KMS-11 (cell line): ENCODE measurements at regions not wholly inside any gene's neighbourhood (a gene's known extent, or its start where the extent isn't known, plus 50 kb on each side); places are given as distances from the start of the nearest gene placed in this dataset.

Experiments
- H2AFZ ChIP-seq: fragments of 200-600 bp; sonication (generic); 2 replicates; pipeline ENCODE4 v1.6.1; 2016; ENCODE audit warnings: antibody characterized with exemption, mixed run types, low read depth
- H3K27ac ChIP-seq: fragments of 200-600 bp; sonication (generic); 2 replicates; pipeline ENCODE4 v1.6.1; 2016; ENCODE audit warnings: mild to moderate bottlenecking, mixed run types
- H3K27me3 ChIP-seq: fragments of 200-600 bp; sonication (generic); 2 replicates; pipeline ENCODE4 v1.6.1; 2017; ENCODE audit warnings: mild to moderate bottlenecking, low read depth, mixed run types, moderate library complexity; ENCODE audit not compliant: insufficient read depth
- H3K36me3 ChIP-seq: fragments of 200-600 bp; sonication (generic); 2 replicates; pipeline ENCODE4 v1.6.1; 2017; ENCODE audit warnings: mild to moderate bottlenecking, mixed run types; ENCODE audit not compliant: insufficient read depth
- H3K4me1 ChIP-seq: fragments of 200-600 bp; sonication (generic); 2 replicates; pipeline ENCODE4 v1.6.1; 2016; ENCODE audit warnings: mild to moderate bottlenecking, low read depth, mixed run types; ENCODE audit not compliant: poor library complexity, severe bottlenecking
- H3K4me2 ChIP-seq: fragments of 200-600 bp; sonication (generic); 2 replicates; pipeline ENCODE4 v1.7.0; 2016; ENCODE audit warnings: mild to moderate bottlenecking, mixed run types
- H3K4me3 ChIP-seq: fragments of 200-600 bp; sonication (generic); IDR thresholded peaks from 2 replicates; pipeline ENCODE4 v1.6.1; 2017; ENCODE audit warnings: low read depth, low read length, mixed read lengths; ENCODE audit not compliant: insufficient read depth
- H3K79me2 ChIP-seq: fragments of 200-600 bp; sonication (generic); 2 replicates; pipeline ENCODE4 v1.6.1; 2016; ENCODE audit warnings: low read depth, mixed run types; ENCODE audit not compliant: insufficient read depth
- H3K9ac ChIP-seq: fragments of 200-600 bp; sonication (generic); 2 replicates; pipeline ENCODE4 v1.6.1; 2016; ENCODE audit warnings: mild to moderate bottlenecking, mixed run types
- H4K20me1 ChIP-seq: fragments of 200-600 bp; sonication (generic); 2 replicates; pipeline ENCODE4 v1.6.1; 2016; ENCODE audit warnings: mild to moderate bottlenecking, mixed run types; ENCODE audit not compliant: insufficient read depth
- TF ChIP-seq, protein P1 (sequence below): fragments of 200-600 bp; sonication (generic); conservative IDR thresholded peaks from 2 replicates; pipeline ENCODE4 v1.6.1; 2017; ENCODE audit warnings: low read depth, mild to moderate bottlenecking, antibody characterized with exemption, low read length, moderate library complexity, mixed read lengths

DNA sequence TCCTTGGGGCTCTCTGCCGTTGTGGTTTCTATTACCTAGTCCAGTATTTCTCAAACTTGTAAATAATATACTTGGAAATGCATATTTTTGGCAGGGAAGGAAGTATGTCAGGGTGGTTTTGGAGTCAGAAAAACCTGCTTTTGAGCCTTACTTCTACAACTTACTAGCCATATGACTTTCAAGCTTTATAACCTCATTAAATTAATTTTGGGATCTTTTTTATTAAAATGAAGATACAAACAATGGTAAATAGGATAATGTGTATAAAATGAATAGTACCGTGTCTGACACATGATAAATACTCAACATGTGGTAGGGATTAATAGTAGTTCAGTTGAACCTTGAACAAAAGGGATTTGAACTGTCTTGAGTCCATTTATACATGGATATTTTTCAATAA, 406.3 kb downstream of the ATP23 start:
- no peaks in the 10 kb centered on the region for H3K79me2 ChIP-seq
- TF ChIP-seq, protein P1, sequence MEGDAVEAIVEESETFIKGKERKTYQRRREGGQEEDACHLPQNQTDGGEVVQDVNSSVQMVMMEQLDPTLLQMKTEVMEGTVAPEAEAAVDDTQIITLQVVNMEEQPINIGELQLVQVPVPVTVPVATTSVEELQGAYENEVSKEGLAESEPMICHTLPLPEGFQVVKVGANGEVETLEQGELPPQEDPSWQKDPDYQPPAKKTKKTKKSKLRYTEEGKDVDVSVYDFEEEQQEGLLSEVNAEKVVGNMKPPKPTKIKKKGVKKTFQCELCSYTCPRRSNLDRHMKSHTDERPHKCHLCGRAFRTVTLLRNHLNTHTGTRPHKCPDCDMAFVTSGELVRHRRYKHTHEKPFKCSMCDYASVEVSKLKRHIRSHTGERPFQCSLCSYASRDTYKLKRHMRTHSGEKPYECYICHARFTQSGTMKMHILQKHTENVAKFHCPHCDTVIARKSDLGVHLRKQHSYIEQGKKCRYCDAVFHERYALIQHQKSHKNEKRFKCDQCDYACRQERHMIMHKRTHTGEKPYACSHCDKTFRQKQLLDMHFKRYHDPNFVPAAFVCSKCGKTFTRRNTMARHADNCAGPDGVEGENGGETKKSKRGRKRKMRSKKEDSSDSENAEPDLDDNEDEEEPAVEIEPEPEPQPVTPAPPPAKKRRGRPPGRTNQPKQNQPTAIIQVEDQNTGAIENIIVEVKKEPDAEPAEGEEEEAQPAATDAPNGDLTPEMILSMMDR, result no peak
- no peak overlapping the region for H3K9ac ChIP-seq
- H3K4me1 ChIP-seq, result no peaks in the 10 kb centered on the region
- H3K4me3 ChIP-seq, result no peak overlapping the region
- no peaks in the 10 kb centered on the region for H3K36me3 ChIP-seq
- no peak overlapping the region for H2AFZ ChIP-seq
- H3K27ac ChIP-seq, result no peak overlapping the region
- no peaks in the 10 kb centered on the region for H3K27me3 ChIP-seq
- no peak overlapping the region for H3K4me2 ChIP-seq
- no peaks in the 10 kb centered on the region for H4K20me1 ChIP-seq

DNA sequence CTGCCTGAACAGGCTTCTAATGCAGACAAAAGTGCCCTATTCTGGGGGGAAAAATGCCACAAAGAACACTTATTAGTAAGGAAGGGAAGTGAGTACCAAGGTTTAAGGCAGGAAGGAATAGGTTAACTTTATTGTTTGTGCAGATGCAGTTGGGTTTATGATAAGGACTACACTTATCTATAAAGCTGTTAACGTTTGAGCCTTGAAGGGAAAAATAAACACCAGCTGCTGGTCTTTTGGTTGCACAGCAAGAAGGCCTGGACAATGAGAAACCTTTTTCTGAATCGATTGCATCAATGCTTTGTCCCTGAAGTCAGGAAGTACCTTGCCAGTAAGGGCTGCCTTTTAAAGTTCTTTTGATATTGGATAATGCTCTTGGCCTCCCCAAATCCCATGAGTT, 407.8 kb downstream of the ATP23 start:
- no peak overlapping the region for H3K9ac ChIP-seq
- no peak overlapping the region for H3K4me3 ChIP-seq
- H4K20me1 ChIP-seq, result no peaks in the 10 kb centered on the region
- no peak overlapping the region for H3K27ac ChIP-seq
- H3K79me2 ChIP-seq, result no peaks in the 10 kb centered on the region
- no peaks in the 10 kb centered on the region for H3K36me3 ChIP-seq
- no peak overlapping the region for H3K4me2 ChIP-seq
- no peak overlapping the region for H2AFZ ChIP-seq
- H3K4me1 ChIP-seq, result no peaks in the 10 kb centered on the region
- TF ChIP-seq, protein P1, result no peak
- H3K27me3 ChIP-seq, result no peaks in the 10 kb centered on the region

DNA sequence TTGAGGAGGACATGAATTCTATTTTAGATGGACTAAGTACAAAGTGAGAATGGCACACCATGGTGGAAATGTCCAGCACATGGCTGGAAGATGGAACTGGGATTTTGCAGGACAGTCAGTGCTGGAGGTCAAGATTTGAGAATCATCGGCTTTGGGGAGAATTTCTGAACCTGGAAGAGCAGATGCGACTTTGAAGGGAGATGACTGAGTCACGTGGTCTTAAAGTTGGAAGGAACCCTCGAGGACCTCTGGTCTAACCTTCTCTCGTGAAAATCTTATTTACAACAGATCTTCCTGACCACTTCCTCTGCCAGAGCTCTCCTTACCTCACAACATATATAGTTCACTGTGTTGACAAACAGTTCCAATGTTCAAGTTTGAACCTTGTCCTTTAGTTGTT, 415.4 kb downstream of the ATP23 start:
- H3K4me3 ChIP-seq, result no peak overlapping the region
- H2AFZ ChIP-seq, result no peak overlapping the region
- no peaks in the 10 kb centered on the region for H3K36me3 ChIP-seq
- no peaks in the 10 kb centered on the region for H3K4me1 ChIP-seq
- H3K79me2 ChIP-seq, result no peaks in the 10 kb centered on the region
- no peak overlapping the region for H3K4me2 ChIP-seq
- no peak overlapping the region for H3K27ac ChIP-seq
- no peaks in the 10 kb centered on the region for H4K20me1 ChIP-seq
- H3K9ac ChIP-seq, result no peak overlapping the region
- TF ChIP-seq, protein P1, result no peak
- no peaks in the 10 kb centered on the region for H3K27me3 ChIP-seq

DNA sequence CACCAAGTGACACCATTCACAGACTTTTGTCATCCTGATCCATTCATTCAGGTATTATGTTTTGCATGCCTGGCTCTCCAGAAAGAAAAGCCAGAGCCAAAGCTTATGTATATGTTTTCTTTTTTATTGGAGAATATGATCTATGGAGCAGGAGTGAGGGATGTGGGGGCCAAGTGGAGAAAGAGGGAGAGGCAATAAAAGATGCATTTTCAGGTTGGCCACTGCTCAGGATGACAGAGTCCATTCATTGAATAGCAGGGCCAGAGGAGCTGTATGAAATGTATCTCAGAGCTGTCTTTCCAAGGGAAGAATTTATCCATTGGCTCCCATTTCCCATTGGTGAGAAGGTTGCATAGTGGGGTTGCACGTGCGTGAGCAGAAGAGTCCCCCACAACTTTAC, 416.1 kb downstream of the ATP23 start:
- H3K27me3 ChIP-seq, result no peaks in the 10 kb centered on the region
- H3K9ac ChIP-seq, result no peak overlapping the region
- H3K27ac ChIP-seq, result no peak overlapping the region
- H3K4me1 ChIP-seq, result no peaks in the 10 kb centered on the region
- H2AFZ ChIP-seq, result no peak overlapping the region
- no peak overlapping the region for H3K4me3 ChIP-seq
- TF ChIP-seq, protein P1, result no peak
- no peaks in the 10 kb centered on the region for H3K36me3 ChIP-seq
- H3K4me2 ChIP-seq, result no peak overlapping the region
- no peaks in the 10 kb centered on the region for H4K20me1 ChIP-seq
- H3K79me2 ChIP-seq, result no peaks in the 10 kb centered on the region

DNA sequence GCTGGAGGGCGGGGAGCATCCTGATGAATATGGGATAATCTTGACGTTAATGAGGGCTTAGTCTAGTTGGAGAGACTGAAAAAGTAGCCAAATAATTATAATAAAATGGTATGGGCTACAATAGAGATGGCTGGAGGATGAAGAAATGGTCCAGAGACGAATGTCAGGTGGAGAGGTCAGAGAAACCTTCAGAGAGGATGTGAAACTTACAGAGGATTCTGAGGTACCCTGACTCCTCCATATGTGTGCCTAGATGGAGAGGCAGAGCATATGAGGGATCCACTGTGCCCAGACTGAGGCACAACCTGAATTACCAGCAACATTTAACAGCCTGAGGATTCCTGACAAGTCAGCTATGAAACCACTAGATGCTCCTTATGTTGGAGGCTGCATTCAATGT, 417.0 kb downstream of the ATP23 start:
- Histone ChIP-seq H3K9ac (no peak overlapping the region), H3K36me3 (no peaks in the 10 kb centered on the region), H3K27me3 (no peaks in the 10 kb centered on the region), H3K4me2 (no peak overlapping the region), H3K79me2 (no peaks in the 10 kb centered on the region), H3K4me1 (no peaks in the 10 kb centered on the region), H3K4me3 (no peak overlapping the region), H4K20me1 (no peaks in the 10 kb centered on the region), H3K27ac (no peak overlapping the region), H2AFZ (no peak overlapping the region)
- TF ChIP-seq, protein P1, result no peak
